ENCODE measurements at regions not wholly inside any gene's neighbourhood (a gene's known extent, or its start where the extent isn't known, plus 50 kb on each side); places are given as distances from the start of the nearest gene placed in this dataset.

DNA sequence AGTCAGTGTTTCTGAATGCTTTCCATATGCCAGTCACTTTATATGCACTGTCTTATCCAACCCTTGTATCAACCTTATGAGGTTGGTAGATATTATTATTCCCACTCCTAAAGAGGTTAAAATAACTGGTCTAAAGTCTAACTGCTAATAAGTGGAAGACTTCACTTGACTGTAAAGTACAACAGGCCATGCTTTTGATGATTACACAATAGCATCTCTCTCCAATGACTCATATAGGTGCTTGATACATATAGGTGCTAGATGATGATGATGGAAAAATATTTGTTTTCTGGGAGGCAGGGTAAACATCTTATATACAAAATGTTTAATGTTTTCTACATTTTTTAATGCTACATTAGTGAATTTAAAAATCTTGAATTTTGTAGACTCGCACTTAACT is 75.9 kb upstream of the NR3C1 start:
- ATAC-seq (no peak), DNase-seq (ENCODE audit: low spot score in 2 of 2) (no peak)
- Mint-ChIP-seq H3K9me3 (no peaks in the 10 kb centered on the region), H3K4me3 (no peak overlapping the region), H3K4me1 (no peaks in the 10 kb centered on the region), H3K27ac (no peak overlapping the region), H3K36me3 (no peaks in the 10 kb centered on the region)

DNA sequence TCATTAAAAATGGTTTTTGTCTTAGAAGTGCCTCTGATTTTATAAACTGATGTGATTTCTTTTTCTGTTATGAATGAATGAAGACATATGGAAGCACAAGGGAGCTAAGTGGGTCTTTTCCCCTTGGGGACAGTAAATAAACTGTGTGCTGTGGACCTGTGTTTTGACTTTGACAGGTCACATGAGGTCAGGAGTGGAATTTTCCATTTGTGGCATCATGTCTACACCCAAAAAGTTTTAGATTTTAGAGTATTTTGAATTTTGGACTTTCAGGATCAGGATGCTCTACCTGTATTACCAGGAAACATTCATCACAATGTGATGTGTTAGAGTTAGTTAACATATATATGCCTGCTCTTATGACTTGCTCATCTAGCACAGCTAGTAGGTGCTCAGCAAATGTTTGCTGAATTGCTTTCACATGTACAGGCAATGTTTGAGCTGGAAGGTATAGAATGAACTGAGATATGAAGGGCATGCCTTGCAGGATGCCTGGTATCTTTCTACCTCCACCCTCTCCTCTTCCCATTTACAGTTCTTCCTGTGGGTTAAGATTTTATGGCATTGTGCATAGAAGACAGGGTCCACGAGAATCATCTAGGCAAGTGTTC is 73.2 kb upstream of the NR3C1 start:
- DNase-seq (ENCODE audit: low spot score in 2 of 2) (no peak), ATAC-seq (no peak)
- Mint-ChIP-seq H3K4me1 (no peaks in the 10 kb centered on the region), H3K27ac (no peak overlapping the region), H3K4me3 (no peak overlapping the region), H3K9me3 (no peaks in the 10 kb centered on the region), H3K36me3 (no peaks in the 10 kb centered on the region)

DNA sequence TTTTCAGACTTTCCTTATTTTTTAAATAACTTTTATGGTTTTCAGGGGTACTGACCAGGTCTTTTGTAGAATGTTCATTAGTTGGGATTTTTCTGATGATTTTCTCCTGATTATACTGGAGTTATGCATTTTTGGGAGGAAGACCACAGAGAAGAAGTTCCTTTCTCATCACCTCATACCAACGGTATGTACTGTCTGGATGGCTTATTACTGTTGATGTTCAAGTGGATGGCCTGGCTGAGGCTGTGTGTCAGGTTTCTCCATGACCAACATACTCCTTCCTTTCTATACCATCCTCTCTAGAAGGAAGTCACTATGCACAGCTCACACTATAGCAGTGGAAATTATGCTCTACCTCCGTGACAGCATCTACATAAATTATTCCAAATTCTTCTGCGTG is 71.1 kb upstream of the NR3C1 start:
- DNase-seq (ENCODE audit: low spot score in 2 of 2) = no peak
- no peak for ATAC-seq
- Mint-ChIP-seq H3K27ac (no peak overlapping the region), H3K4me3 (no peak overlapping the region), H3K36me3 (no peaks in the 10 kb centered on the region), H3K4me1 (no peaks in the 10 kb centered on the region), H3K9me3 (no peaks in the 10 kb centered on the region)

GRCh38 chr5:143473481-143473880 is 70.0 kb upstream of the NR3C1 start:
- H3K4me3 Mint-ChIP-seq = no peak overlapping the region
- H3K36me3 Mint-ChIP-seq = no peaks in the 10 kb centered on the region
- no peak for ATAC-seq
- DNase-seq (ENCODE audit: low spot score in 2 of 2) = no peak
- H3K4me1 Mint-ChIP-seq = no peaks in the 10 kb centered on the region
- H3K27ac Mint-ChIP-seq = no peak overlapping the region
- no peaks in the 10 kb centered on the region for H3K9me3 Mint-ChIP-seq

- ATAC-seq (no peak), DNase-seq (ENCODE audit: low spot score in 2 of 2) (no peak)
- Mint-ChIP-seq H3K4me3 (no peak overlapping the region), H3K4me1 (no peaks in the 10 kb centered on the region), H3K27ac (no peak overlapping the region), H3K36me3 (no peaks in the 10 kb centered on the region), H3K9me3 (no peaks in the 10 kb centered on the region)
Measured at GRCh38 chr5:143472576-143472975, 69.1 kb upstream of the NR3C1 start.

GRCh38 chr5:143471666-143472464 is 68.4 kb upstream of the NR3C1 start:
- H3K36me3 Mint-ChIP-seq = no peaks in the 10 kb centered on the region
- H3K9me3 Mint-ChIP-seq = no peaks in the 10 kb centered on the region
- DNase-seq (ENCODE audit: low spot score in 2 of 2) (no peak), ATAC-seq (no peak)
- no peak overlapping the region for H3K27ac Mint-ChIP-seq
- H3K4me3 Mint-ChIP-seq = no peak overlapping the region
- H3K4me1 Mint-ChIP-seq = no peaks in the 10 kb centered on the region

DNA sequence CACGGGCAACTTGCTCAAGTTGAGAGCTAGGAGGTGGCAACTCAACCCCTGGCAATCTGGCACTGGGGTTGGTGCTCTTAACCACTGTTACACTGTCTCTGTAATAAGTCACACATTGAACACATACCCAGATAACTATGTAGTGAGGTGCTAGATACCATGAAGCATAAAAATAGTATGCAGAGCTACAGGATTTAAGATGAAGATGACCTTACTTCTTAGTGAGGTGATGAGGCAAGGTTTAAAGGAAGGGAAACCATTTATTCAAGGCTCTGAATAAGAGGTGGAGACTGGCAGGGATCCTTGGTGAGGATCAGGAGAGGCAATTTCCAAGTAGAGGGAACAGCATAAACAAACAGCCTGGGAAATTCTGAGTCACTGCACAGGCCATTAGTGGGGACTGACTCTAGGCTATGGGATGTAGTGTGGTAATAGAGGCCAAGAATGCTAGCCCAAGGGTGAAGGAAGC is 67.6 kb upstream of the NR3C1 start:
- no peaks in the 10 kb centered on the region for H3K9me3 Mint-ChIP-seq
- ATAC-seq = no peak
- H3K27ac Mint-ChIP-seq = no peak overlapping the region
- no peak for DNase-seq (ENCODE audit: low spot score in 2 of 2)
- no peaks in the 10 kb centered on the region for H3K36me3 Mint-ChIP-seq
- no peak overlapping the region for H3K4me3 Mint-ChIP-seq
- no peaks in the 10 kb centered on the region for H3K4me1 Mint-ChIP-seq

GRCh38 chr5:143470120-143470519 is 66.6 kb upstream of the NR3C1 start:
- Mint-ChIP-seq H3K36me3 (no peaks in the 10 kb centered on the region), H3K9me3 (no peaks in the 10 kb centered on the region), H3K27ac (no peak overlapping the region), H3K4me1 (no peaks in the 10 kb centered on the region), H3K4me3 (no peak overlapping the region)
- DNase-seq (ENCODE audit: low spot score in 2 of 2) (no peak), ATAC-seq (peak; percentile 52)

DNA sequence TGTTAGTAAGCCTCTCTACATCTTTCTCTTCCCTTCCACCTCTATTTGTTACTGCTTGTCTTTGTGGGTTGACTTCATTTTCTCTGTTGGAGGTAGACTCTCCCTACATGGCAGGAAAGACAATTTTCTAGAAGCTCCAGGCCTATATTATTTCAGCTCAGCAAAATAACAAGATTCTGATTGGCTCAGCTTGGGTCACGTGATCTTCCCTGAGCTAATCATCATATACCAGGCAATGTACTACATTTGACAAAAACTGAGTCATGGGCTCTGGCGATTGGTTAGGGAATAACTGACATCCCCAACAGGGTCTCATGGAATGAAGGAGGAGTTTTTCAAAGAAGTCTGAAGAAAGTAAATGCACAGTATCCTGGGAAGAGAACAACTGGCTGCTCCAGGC is 65.6 kb upstream of the NR3C1 start:
- Mint-ChIP-seq H3K27ac (no peak overlapping the region), H3K4me3 (no peak overlapping the region), H3K4me1 (no peaks in the 10 kb centered on the region), H3K9me3 (no peaks in the 10 kb centered on the region), H3K36me3 (no peaks in the 10 kb centered on the region)
- no peak for ATAC-seq
- no peak for DNase-seq (ENCODE audit: low spot score in 2 of 2)

GRCh38 chr5:143466632-143467031 is 63.1 kb upstream of the NR3C1 start:
- Mint-ChIP-seq H3K36me3 (no peaks in the 10 kb centered on the region), H3K4me3 (no peak overlapping the region), H3K4me1 (no peaks in the 10 kb centered on the region), H3K9me3 (no peaks in the 10 kb centered on the region), H3K27ac (no peak overlapping the region)
- no peak for DNase-seq (ENCODE audit: low spot score in 2 of 2)
- no peak for ATAC-seq

DNA sequence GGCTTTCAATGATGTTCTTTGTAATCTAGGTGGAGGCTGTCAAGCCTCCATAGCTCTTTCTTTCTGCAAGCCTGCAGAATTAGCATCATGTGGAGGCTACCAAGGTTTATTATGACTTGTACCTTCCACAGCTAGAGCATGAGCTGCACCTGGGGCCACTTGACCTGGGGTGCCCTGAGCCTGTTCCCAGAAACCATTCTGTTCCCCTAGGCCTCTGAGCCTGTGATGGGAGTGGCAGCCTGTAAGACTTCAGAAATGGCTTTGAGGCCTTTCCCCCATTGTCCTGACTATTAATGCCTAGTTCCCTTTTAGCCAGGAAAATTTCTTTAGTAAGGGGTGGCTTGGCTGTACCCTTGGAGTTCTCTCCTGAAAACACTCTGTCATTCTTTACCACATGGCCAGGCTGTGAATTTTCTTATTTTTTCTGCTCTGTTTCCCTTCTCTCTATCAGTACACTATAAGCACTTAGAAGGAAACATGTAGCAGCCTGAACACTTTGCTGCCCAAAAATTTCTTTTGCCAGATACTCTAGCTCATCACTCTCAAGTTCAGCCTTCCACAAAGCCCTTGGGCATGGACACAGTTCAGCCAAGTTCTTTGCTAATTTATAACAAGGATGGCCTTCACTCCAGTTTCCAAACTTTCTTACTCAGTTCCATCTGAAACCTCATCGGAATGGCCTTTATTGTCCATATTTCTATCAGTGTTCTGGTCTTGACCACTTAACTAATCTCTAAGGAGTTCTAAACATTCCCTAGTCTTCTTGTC is 61.4 kb upstream of the NR3C1 start:
- Mint-ChIP-seq H3K9me3 (no peaks in the 10 kb centered on the region), H3K4me1 (no peaks in the 10 kb centered on the region), H3K36me3 (no peaks in the 10 kb centered on the region), H3K4me3 (no peak overlapping the region), H3K27ac (no peak overlapping the region)
- ATAC-seq (no peak), DNase-seq (ENCODE audit: low spot score in 2 of 2) (no peak)

GRCh38 chr5:143462431-143462830 is 58.9 kb upstream of the NR3C1 start:
- Mint-ChIP-seq H3K4me3 (no peak overlapping the region), H3K36me3 (no peaks in the 10 kb centered on the region), H3K4me1 (no peaks in the 10 kb centered on the region), H3K27ac (no peak overlapping the region), H3K9me3 (no peaks in the 10 kb centered on the region)
- DNase-seq (ENCODE audit: low spot score in 2 of 2) (no peak), ATAC-seq (no peak)

DNA sequence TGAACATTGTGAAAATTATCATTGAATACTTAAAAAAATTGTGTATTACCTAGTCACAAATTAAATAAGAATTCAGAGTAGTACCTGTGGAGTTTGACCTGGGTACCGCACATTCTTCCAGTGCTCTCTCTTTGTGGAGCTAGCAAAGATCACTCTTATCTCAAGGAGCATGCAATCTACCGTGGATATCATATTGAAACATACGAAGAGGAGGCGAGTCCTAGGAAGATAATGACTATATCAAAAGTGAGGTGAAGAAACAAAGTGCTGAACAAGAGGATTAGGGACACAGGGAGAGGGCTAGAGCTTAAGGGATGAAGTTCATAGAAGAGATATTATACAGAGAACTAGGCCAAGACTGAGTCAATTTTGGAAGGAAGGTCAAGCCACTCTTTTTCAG is 55.9 kb upstream of the NR3C1 start:
- Mint-ChIP-seq H3K9me3 (no peaks in the 10 kb centered on the region), H3K4me3 (no peak overlapping the region), H3K36me3 (no peaks in the 10 kb centered on the region), H3K4me1 (no peaks in the 10 kb centered on the region), H3K27ac (no peak overlapping the region)
- no peak for DNase-seq (ENCODE audit: low spot score in 2 of 2)
- no peak for ATAC-seq

DNA sequence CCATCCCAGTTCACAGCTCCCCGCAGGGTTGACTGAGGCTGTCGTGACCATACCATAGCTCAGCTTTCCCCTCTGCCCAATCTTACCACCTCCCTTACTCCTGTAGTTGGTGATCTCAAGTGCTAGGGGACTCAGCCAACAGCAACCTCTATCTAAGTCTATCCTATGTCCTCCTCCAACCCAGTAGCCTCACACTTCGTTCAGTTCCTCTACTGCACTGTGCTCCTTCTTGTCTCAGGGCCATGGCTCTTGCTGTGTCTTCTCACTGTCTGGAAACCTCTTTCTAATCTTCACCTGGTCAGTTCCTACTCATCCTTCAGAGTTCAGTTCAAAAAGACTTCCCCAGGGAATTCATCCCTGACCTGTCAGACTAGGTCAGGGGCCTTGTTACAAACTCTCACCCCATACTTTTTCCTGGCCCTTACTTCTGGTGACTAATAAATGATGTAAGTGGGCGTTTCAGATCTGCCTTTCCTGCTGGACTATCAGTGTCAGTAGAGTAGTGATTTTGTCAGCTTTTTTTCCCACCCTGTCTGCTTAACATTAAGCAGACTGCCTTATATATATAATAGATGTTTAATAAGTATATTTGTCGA is 53.6 kb upstream of the NR3C1 start:
- peaks cover 2% of the 10 kb centered on the region for H3K9me3 Mint-ChIP-seq
- no peak overlapping the region for H3K27ac Mint-ChIP-seq
- H3K4me3 Mint-ChIP-seq = no peak overlapping the region
- no peaks in the 10 kb centered on the region for H3K36me3 Mint-ChIP-seq
- DNase-seq (ENCODE audit: low spot score in 2 of 2) (no peak), ATAC-seq (no peak)
- no peaks in the 10 kb centered on the region for H3K4me1 Mint-ChIP-seq

DNA sequence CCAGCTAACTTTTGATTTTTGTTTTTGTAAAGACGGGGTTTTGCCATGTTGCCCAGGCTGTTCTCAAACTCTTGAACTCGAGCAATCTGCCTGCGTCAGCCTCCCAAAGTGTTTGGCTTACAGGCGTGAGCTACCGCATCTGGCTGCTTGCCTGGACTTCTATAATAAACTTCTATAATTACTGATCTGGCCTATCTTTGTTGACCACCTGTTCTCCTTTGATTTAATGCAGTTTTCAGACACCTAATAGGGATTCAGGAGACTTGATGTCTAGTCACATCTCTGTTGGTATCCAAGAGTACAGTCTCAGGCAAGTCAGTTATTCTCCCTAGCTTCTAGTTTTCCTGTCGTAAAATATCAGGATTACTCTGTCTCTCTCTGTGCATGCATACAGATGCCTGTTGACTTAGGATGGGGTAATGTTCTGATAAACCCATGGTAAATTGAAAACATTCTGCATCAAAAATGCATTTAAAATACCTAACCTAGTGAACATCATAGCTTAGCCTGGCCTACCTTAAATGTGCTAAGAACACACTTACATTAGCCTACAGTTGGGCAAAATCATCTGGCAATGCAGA is 51.5 kb upstream of the NR3C1 start:
- H3K4me3 Mint-ChIP-seq = no peak overlapping the region
- DNase-seq (ENCODE audit: low spot score in 2 of 2) (no peak), ATAC-seq (no peak)
- H3K9me3 Mint-ChIP-seq = peaks cover 2% of the 10 kb centered on the region
- no peaks in the 10 kb centered on the region for H3K36me3 Mint-ChIP-seq
- H3K27ac Mint-ChIP-seq = no peak overlapping the region
- H3K4me1 Mint-ChIP-seq = no peaks in the 10 kb centered on the region
